HEK293T (cell line): ENCODE measurements at regions not wholly inside any gene's neighbourhood (a gene's known extent, or its start where the extent isn't known, plus 50 kb on each side); places are given as distances from the start of the nearest gene placed in this dataset.

Experiments used
- CTCF ChIA-PET: fragments of 350-600 bp; formaldehyde crosslinking; extraction: SDS; loops from one replicate; lab custom pipeline; 2021; ENCODE audit warnings: antibody characterized with exemption, inconsistent platforms; lab: Yijun Ruan, JAX
- POLR2A ChIA-PET: fragments of 350-600 bp; formaldehyde crosslinking; extraction: SDS; loops from one replicate; lab custom pipeline; 2020; ENCODE audit warnings: antibody characterized with exemption, inconsistent platforms; lab: Yijun Ruan, JAX
- DNase-seq: peaks from one replicate; pipeline ENCODE4 v3.0.0; 2012; ENCODE audit warnings: mixed read lengths; ENCODE audit errors: extremely low spot score
- ARNT ChIP-seq: fragments of 450-650 bp; IDR thresholded peaks from 2 replicates; pipeline ENCODE4 v1.6.1; 2017; ENCODE audit warnings: mild to moderate bottlenecking
- BHLHE40 ChIP-seq: fragments of 450-650 bp; IDR thresholded peaks from 2 replicates; pipeline ENCODE4 v1.6.1; 2016; ENCODE audit warnings: mild to moderate bottlenecking, moderate library complexity, borderline replicate concordance
- CTBP1 ChIP-seq: fragments of 450-650 bp; IDR thresholded peaks from 2 replicates; pipeline ENCODE4 v1.6.1; 2016; ENCODE audit warnings: borderline replicate concordance
- ELF4 ChIP-seq: fragments of 450-650 bp; IDR thresholded peaks from 2 replicates; pipeline ENCODE4 v1.6.1; 2017; ENCODE audit warnings: antibody characterized with exemption
- FOXA1 ChIP-seq: fragments of 450-650 bp; IDR thresholded peaks from 2 replicates; pipeline ENCODE4 v1.6.1; 2016; ENCODE audit warnings: mild to moderate bottlenecking
- FOXK2 ChIP-seq: fragments of 450-650 bp; IDR thresholded peaks from 2 replicates; pipeline ENCODE4 v1.6.1; 2016; ENCODE audit warnings: mild to moderate bottlenecking
- FOXM1 ChIP-seq: fragments of 450-650 bp; IDR thresholded peaks from 2 replicates; pipeline ENCODE4 v1.6.1; 2017; ENCODE audit warnings: mild to moderate bottlenecking, borderline replicate concordance
- HDGF ChIP-seq: fragments of 450-650 bp; IDR thresholded peaks from 2 replicates; pipeline ENCODE4 v1.6.1; 2017; ENCODE audit warnings: antibody characterized with exemption, borderline replicate concordance
- L3MBTL2 ChIP-seq: fragments of 450-650 bp; conservative IDR thresholded peaks from 2 replicates; pipeline ENCODE4 v1.6.1; 2016; ENCODE audit warnings: mild to moderate bottlenecking
- LEF1 ChIP-seq: fragments of 450-650 bp; IDR thresholded peaks from 2 replicates; pipeline ENCODE4 v1.6.1; 2017; ENCODE audit warnings: mild to moderate bottlenecking, borderline replicate concordance
- NFRKB ChIP-seq: fragments of 450-650 bp; IDR thresholded peaks from 2 replicates; pipeline ENCODE4 v1.6.1; 2016; ENCODE audit warnings: mild to moderate bottlenecking, moderate library complexity
- SP1 ChIP-seq: fragments of 450-650 bp; IDR thresholded peaks from 2 replicates; pipeline ENCODE4 v1.6.1; 2017
- SUZ12 ChIP-seq: fragments of 450-650 bp; IDR thresholded peaks from 2 replicates; pipeline ENCODE4 v1.6.1; 2016; ENCODE audit warnings: mild to moderate bottlenecking
- TARDBP ChIP-seq: fragments of 450-650 bp; IDR thresholded peaks from 2 replicates; pipeline ENCODE4 v1.6.1; 2016
- ZNF384 ChIP-seq: fragments of 450-650 bp; IDR thresholded peaks from 2 replicates; pipeline ENCODE4 v1.6.1; 2016
- TF ChIP-seq, protein P1 (sequence below): fragments of 450-650 bp; IDR thresholded peaks from 2 replicates; pipeline ENCODE4 v1.6.1; 2016

DNA sequence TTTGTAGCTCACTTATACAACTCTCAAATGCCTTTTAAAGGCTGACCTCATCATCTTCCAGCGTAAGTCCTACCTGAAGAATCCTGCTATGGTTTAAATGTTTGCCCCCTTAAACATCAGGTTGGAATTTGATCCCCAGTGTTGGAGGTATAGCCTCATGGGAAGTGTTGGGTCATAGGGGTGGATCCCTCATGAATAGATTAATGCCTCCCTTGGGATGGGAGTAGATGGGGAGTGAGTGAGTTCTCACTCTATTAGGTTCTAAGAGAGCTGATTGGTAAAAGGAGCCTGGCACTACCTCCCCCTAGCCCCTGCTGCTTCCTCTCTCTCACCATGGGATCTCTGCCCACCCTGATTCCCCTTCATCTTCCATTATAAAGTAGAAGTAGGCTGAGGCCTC, 285.6 kb downstream of the FZD1 start:
- ChIA-PET CTCF (no interaction called here), POLR2A (no interaction called here)
- DNase-seq = no peak
- no peak for TF ChIP-seq NFRKB
- TF ChIP-seq FOXA1 = no peak
- no peak for TF ChIP-seq BHLHE40
- no peak for TF ChIP-seq FOXK2
- TF ChIP-seq ZNF384 = no peak
- TF ChIP-seq SUZ12 = no peak
- TF ChIP-seq TARDBP = no peak
- TF ChIP-seq FOXM1 = no peak
- no peak for TF ChIP-seq SP1
- no peak for TF ChIP-seq LEF1
- no peak for TF ChIP-seq HDGF
- TF ChIP-seq CTBP1 = no peak

DNA sequence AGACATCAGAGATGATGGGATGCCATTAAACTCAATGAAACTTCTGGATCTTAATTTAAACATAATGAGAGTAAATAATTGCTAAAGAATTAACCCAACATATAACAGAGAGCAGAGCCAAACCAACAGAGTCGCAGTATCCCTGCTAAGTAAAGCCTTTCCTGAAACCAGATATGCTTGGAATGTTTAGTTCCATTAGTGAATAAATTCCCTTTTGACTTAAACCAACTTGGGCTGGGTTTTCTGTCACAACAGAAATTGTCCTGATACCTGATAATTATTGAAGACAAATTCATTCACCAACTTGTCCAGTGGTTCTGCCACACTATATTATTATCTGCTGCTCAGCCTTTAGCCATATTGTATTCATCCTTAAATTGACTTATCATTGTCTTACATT, 286.7 kb downstream of the FZD1 start:
- POLR2A ChIA-PET = no interaction called here
- TF ChIP-seq FOXK2 (no peak), L3MBTL2 (no peak), ARNT (no peak), ELF4 (no peak), SP1 (no peak), HDGF (no peak), FOXA1 (no peak), ZNF384 (no peak), NFRKB (no peak), SUZ12 (no peak), CTBP1 (no peak), TARDBP (no peak), LEF1 (no peak), FOXM1 (no peak), BHLHE40 (no peak)
- TF ChIP-seq, protein P1, sequence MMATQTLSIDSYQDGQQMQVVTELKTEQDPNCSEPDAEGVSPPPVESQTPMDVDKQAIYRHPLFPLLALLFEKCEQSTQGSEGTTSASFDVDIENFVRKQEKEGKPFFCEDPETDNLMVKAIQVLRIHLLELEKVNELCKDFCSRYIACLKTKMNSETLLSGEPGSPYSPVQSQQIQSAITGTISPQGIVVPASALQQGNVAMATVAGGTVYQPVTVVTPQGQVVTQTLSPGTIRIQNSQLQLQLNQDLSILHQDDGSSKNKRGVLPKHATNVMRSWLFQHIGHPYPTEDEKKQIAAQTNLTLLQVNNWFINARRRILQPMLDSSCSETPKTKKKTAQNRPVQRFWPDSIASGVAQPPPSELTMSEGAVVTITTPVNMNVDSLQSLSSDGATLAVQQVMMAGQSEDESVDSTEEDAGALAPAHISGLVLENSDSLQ = no peak
- DNase-seq = no peak
- CTCF ChIA-PET = no interaction called here

DNA sequence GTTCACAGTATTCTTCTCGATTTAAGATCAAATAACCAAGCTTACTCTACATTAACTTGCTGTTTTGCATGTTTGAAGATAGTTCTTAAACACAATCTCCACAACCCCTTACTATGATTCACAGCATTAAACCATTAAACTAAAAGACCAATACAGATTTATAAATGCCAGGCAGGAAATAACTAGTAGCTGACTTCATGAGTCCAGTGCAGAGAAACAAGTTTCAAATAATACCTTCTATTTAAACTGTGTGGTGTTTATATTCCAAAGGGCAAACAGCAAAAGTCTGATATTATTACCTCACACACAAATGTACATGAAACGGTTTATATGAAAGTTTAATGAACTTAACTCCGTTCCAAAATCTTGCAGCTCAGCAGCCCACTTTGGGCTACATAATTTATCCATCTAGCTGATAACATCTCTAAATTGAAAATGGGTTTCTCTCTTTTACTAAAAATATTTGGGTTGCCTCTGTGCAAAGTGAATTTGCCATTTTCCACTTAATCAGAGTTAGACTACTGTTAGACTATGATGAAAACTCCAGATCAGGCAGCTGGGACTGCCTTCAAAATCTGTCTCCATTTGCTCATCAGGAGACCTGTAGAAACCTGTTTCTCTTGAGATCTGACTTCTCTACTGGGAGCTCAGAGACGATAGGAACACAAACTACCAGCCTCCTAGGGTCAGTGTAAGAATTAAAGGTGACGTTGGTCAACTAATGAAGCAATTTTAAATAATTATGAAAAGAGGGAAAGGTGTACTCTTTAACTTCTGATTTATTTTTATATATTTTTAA, 287.3 kb downstream of the FZD1 start:
- CTCF ChIA-PET = no interaction called here
- DNase-seq = no peak
- POLR2A ChIA-PET = no interaction called here
- TF ChIP-seq ARNT (no peak), FOXM1 (no peak), FOXA1 (no peak), BHLHE40 (no peak), CTBP1 (no peak), ELF4 (no peak), TARDBP (no peak), ZNF384 (no peak), SP1 (no peak), FOXK2 (no peak), L3MBTL2 (no peak), NFRKB (no peak), LEF1 (no peak)
- TF ChIP-seq, protein P1 = no peak

DNA sequence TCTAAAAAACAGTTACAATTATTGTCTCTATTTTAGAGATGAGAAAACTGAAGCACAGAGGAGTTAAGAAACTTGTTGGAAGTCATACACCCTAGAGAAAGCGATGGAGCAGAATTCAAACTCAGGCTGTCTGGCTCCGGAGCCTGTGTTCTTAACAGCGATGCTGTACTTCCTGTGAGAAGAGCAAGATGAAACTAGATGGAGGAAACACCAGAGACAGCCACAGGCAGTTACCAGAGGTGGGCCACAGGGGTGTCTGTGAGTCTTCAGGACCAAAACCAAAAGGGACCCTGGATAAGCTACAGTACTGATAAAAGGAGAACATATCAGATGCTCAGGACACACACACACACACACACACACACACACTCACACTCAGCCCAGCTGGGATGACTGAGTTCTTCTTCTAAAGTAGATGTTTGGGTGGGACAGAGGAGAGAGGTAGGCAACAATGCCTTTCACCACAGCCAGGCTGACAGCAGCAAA, 289.2 kb downstream of the FZD1 start:
- no peak for DNase-seq
- ChIA-PET CTCF (no interaction called here), POLR2A (no interaction called here)
- TF ChIP-seq, protein P1 = no peak
- TF ChIP-seq LEF1 = no peak
- TF ChIP-seq L3MBTL2 = no peak
- TF ChIP-seq ELF4 = no peak
- TF ChIP-seq HDGF = no peak
- TF ChIP-seq FOXA1 = no peak

DNA sequence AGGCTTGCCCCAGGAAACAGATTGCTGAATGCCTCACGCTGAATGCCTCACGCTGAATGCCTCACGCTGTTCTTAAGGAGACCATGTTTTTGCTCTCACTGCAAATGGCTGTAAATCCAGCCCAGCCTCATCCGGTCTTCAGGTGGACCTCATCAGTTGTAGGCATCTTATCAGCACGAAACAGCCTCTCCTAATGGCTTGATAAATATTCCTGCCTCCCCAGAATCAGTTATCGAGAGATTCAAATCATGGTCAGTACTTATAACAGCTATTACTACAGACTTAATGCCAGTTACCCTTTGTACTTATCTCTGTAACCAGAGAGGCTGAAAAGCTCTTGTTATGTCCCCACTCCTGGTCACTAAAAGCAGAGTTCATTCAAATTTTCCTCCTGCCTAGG, 290.6 kb downstream of the FZD1 start:
- no peak for DNase-seq
- CTCF ChIA-PET = no interaction called here
- no peak for TF ChIP-seq CTBP1
- TF ChIP-seq NFRKB = no peak
- TF ChIP-seq LEF1 = no peak
- TF ChIP-seq ELF4 = no peak
- no peak for TF ChIP-seq ARNT
- no peak for TF ChIP-seq HDGF
- no peak for TF ChIP-seq SUZ12
- TF ChIP-seq L3MBTL2 = no peak
- POLR2A ChIA-PET = no interaction called here

DNA sequence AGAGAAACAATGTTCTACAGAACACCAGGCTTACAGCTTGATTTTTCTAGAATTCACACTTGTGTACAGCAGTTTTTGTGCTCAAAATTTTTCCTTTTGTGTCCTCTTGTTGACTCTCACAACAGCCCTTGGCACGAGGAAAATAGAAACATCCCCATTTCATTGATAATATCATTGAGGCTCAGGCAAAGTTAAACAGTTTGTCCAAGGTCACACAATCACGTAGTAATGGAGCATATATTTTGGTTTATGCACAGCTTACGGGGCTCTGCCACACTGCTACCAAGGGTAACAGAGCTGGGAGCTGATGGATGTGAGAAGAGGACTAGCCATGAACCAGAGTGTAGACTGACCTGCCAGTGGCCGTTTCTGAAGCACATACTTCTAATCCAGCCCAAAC, 292.0 kb downstream of the FZD1 start:
- ChIA-PET CTCF (no interaction called here), POLR2A (no interaction called here)
- TF ChIP-seq, protein P1 = no peak
- TF ChIP-seq CTBP1 = no peak
- no peak for TF ChIP-seq FOXA1
- TF ChIP-seq FOXK2 = no peak
- TF ChIP-seq SUZ12 = no peak
- no peak for TF ChIP-seq LEF1
- TF ChIP-seq ZNF384 = no peak
- TF ChIP-seq BHLHE40 = no peak
- no peak for TF ChIP-seq NFRKB
- no peak for TF ChIP-seq SP1
- no peak for TF ChIP-seq FOXM1
- TF ChIP-seq ELF4 = no peak
- no peak for TF ChIP-seq HDGF
- TF ChIP-seq ARNT = no peak
- TF ChIP-seq L3MBTL2 = no peak
- DNase-seq = no peak
